GM12878 (cell line): ENCODE measurements at regions not wholly inside any gene's neighbourhood (a gene's known extent, or its start where the extent isn't known, plus 50 kb on each side); places are given as distances from the start of the nearest gene placed in this dataset.

ENCODE experiments used
- ATAC-seq: fragments of 200-7000 bp; cut with Tn5 transposase; 3 replicates; pipeline ENCODE4 v1.9.1; 2020; ENCODE audit warnings: mild to moderate bottlenecking, moderate library complexity
- BruUV-seq: library from RNA; stranded (reverse); fragments of 400-500 nt; replicated peaks from 2 replicates; lab custom pipeline; 2021; lab: Mats Ljungman, UMichigan
- CTCF ChIA-PET: fragments of 300-600 bp; sonication (Branson Sonifier 250); formaldehyde crosslinking; extraction: SDS; loops from one replicate; lab custom pipeline; 2021; ENCODE audit warnings: inconsistent platforms; lab: Yijun Ruan, JAX
- POLR2A ChIA-PET: fragments of 350-600 bp; formaldehyde crosslinking; extraction: SDS; loops from one replicate; lab custom pipeline; 2021; ENCODE audit warnings: inconsistent platforms; lab: Charles Lee
- RAD21 ChIA-PET: fragments of 300-600 bp; sonication (Branson Sonifier 250); formaldehyde crosslinking; loops from one replicate; lab custom pipeline; 2023; ENCODE audit warnings: antibody characterized with exemption; ENCODE audit not compliant: unreplicated experiment; lab: Charles Lee
- SMC1A ChIA-PET: fragments of 300-600 bp; sonication (Branson Sonifier 250); formaldehyde crosslinking; loops from one replicate; lab custom pipeline; 2023; ENCODE audit not compliant: unreplicated experiment, uncharacterized antibody; lab: Charles Lee
- DNase-seq: peaks from one replicate; pipeline ENCODE4 v3.0.0-alpha.2; 2011; ENCODE audit warnings: low read depth, low spot score
- FAIRE-seq: peaks from 3 replicates; lab custom pipeline; 2011; peaks lifted over from hg19 to GRCh38; lab: Jason Lieb, UNC
- H2AFZ ChIP-seq: 2 replicates; pipeline ENCODE4 v1.6.0; 2011; ENCODE audit warnings: low read depth, low read length, control low read depth; ENCODE audit not compliant: control insufficient read depth
- H3K27ac ChIP-seq: 2 replicates; pipeline ENCODE4 v1.5.1; 2011; ENCODE audit warnings: control low read depth; ENCODE audit not compliant: control insufficient read depth, insufficient read depth
- H3K27me3 ChIP-seq, 2 experiments: replicated peaks in 1 of 2; 2 replicates each; pipeline versions ENCODE4 v1.6.0 to v1.6.1; 2011; ENCODE audit warnings: low read length in 1 of 2; ENCODE audit not compliant: control insufficient read depth in 2 of 2, insufficient read depth in 2 of 2
- H3K36me3 ChIP-seq, 2 experiments: 2 replicates each; pipeline ENCODE4 v1.5.1; 2011; ENCODE audit warnings: low read length in 1 of 2; ENCODE audit not compliant: control insufficient read depth in 2 of 2, insufficient read depth in 2 of 2
- H3K4me1 ChIP-seq: 2 replicates; pipeline ENCODE4 v1.6.1; 2011; ENCODE audit warnings: mild to moderate bottlenecking, low read length, moderate library complexity, mixed read lengths; ENCODE audit not compliant: control insufficient read depth, insufficient read depth
- H3K4me2 ChIP-seq: 2 replicates; pipeline ENCODE4 v1.6.0; 2011; ENCODE audit warnings: control low read depth; ENCODE audit not compliant: control insufficient read depth, insufficient read depth
- H3K4me3 ChIP-seq: fragments of 200-600 bp; sonication (generic); 2 replicates; pipeline ENCODE4 v1.5.1; 2016
- H3K79me2 ChIP-seq: 2 replicates; pipeline ENCODE4 v1.6.0; 2011; ENCODE audit warnings: low read length; ENCODE audit not compliant: control insufficient read depth, insufficient read depth
- H3K9ac ChIP-seq: 2 replicates; pipeline ENCODE4 v1.8.0; 2011; ENCODE audit warnings: low read length, control low read depth, mixed read lengths; ENCODE audit not compliant: control insufficient read depth, insufficient read depth
- H3K9me3 ChIP-seq: replicated peaks from 3 replicates; pipeline ENCODE4 v1.5.1; 2011; ENCODE audit warnings: mild to moderate bottlenecking, low read length; ENCODE audit not compliant: control insufficient read depth, insufficient read depth
- H4K20me1 ChIP-seq: 2 replicates; pipeline ENCODE4 v1.6.0; 2011; ENCODE audit not compliant: control insufficient read depth, insufficient read depth
- EP300 ChIP-seq, 2 experiments: fragments of 150-350 bp in 1 of 2; IDR thresholded peaks; 2 replicates each; pipeline ENCODE4 v1.6.1; 2011 to 2012; ENCODE audit warnings: low read depth in 2 of 2, low read length in 2 of 2, borderline replicate concordance in 1 of 2, improper control_type of control experiment in 1 of 2, inconsistent platforms in 1 of 2; ENCODE audit not compliant: control insufficient read depth in 1 of 2
- PAX8 ChIP-seq: fragments of 450-650 bp; IDR thresholded peaks from 2 replicates; pipeline ENCODE4 v1.6.1; 2017; ENCODE audit warnings: mild to moderate bottlenecking, moderate library complexity
- SRF ChIP-seq, 2 experiments: IDR thresholded peaks; 2 replicates each; pipeline ENCODE4 v1.6.1; 2011; ENCODE audit warnings: low read depth in 2 of 2, low read length in 2 of 2, mild to moderate bottlenecking in 1 of 2, moderate library complexity in 1 of 2
- TAF1 ChIP-seq: IDR thresholded peaks from 2 replicates; pipeline ENCODE4 v1.6.1; 2011; ENCODE audit warnings: mild to moderate bottlenecking, low read depth, low read length, borderline replicate concordance
- TARDBP ChIP-seq: IDR thresholded peaks from 2 replicates; pipeline ENCODE4 v1.6.1; 2016; ENCODE audit warnings: borderline replicate concordance
- WGBS: methylation state at CpG from one replicate; pipeline ENCODE4 v1.1.6; 2016; ENCODE audit warnings: low lambda C conversion rate; ENCODE audit not compliant: insufficient replicate concordance, insufficient coverage; ENCODE audit errors: missing lambda C conversion rate; 5-methylcytosine and 5-hydroxymethylcytosine counted together
- in situ Hi-C: fragments of 300-500 bp; cut with MboI; formaldehyde crosslinking; loops from 9 replicates; pipeline ENCODE4 v1.14.3; 2018; ENCODE audit warnings: mixed read lengths
- intact Hi-C: fragments of 100-400 bp; cut with micrococcal nuclease; formaldehyde crosslinking; loops from one replicate; pipeline ENCODE4 v1.14.2; 2022; ENCODE audit not compliant: unreplicated experiment
- TF ChIP-seq, protein P1 (sequence below): IDR thresholded peaks from 2 replicates; pipeline ENCODE4 v1.6.1; 2012; ENCODE audit warnings: improper control_type of control experiment, low read depth, low read length; ENCODE audit not compliant: insufficient replicate concordance
- TF ChIP-seq, protein P2 (sequence below), 3 experiments: IDR thresholded peaks in 2 of 3; conservative IDR thresholded peaks in 1 of 3; 2 replicates each; pipeline ENCODE4 v1.5.1; 2011; ENCODE audit warnings: low read depth in 3 of 3, low read length in 3 of 3, mild to moderate bottlenecking in 3 of 3, control low read depth in 2 of 3, moderate library complexity in 2 of 3, inconsistent platforms in 1 of 3, mixed read lengths in 1 of 3; ENCODE audit not compliant: control insufficient read depth in 2 of 3, insufficient read depth in 1 of 3; ENCODE audit errors: extremely low read depth in 1 of 3

DNA sequence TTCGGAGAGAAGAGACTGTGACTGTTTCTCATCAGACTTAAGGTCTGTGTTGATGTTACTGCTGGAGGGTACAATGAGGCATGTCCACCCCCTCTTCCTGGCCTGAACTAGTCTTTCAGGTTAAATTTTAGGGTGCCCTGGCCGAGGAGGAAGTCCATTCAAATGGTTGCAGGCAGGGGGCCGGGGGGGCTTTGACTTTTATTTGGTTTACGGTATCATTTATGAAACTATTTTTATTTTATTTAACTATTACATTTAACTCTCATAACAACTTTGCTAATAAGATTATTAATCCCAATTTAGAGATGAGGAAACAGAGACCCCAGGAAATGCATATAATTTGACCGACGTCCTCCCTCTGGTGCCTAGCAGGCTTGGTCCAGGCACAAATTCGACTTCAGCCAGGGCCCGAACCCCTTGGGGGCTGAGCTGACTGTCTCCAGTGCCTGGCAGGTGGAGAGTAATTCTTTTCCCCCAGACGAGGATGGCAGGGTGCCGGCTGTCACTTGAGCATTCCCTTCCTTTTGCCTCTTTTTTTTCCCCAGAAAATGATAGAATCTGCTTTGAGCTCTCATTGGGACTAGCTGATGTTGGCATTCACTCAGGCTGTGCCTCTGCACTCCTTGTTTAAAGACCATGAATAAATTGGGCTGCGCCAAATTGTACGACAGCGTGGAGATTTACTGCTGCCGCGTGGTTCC is 255.3 kb upstream of the SALL3 start (continued):
- TF ChIP-seq, protein P1, sequence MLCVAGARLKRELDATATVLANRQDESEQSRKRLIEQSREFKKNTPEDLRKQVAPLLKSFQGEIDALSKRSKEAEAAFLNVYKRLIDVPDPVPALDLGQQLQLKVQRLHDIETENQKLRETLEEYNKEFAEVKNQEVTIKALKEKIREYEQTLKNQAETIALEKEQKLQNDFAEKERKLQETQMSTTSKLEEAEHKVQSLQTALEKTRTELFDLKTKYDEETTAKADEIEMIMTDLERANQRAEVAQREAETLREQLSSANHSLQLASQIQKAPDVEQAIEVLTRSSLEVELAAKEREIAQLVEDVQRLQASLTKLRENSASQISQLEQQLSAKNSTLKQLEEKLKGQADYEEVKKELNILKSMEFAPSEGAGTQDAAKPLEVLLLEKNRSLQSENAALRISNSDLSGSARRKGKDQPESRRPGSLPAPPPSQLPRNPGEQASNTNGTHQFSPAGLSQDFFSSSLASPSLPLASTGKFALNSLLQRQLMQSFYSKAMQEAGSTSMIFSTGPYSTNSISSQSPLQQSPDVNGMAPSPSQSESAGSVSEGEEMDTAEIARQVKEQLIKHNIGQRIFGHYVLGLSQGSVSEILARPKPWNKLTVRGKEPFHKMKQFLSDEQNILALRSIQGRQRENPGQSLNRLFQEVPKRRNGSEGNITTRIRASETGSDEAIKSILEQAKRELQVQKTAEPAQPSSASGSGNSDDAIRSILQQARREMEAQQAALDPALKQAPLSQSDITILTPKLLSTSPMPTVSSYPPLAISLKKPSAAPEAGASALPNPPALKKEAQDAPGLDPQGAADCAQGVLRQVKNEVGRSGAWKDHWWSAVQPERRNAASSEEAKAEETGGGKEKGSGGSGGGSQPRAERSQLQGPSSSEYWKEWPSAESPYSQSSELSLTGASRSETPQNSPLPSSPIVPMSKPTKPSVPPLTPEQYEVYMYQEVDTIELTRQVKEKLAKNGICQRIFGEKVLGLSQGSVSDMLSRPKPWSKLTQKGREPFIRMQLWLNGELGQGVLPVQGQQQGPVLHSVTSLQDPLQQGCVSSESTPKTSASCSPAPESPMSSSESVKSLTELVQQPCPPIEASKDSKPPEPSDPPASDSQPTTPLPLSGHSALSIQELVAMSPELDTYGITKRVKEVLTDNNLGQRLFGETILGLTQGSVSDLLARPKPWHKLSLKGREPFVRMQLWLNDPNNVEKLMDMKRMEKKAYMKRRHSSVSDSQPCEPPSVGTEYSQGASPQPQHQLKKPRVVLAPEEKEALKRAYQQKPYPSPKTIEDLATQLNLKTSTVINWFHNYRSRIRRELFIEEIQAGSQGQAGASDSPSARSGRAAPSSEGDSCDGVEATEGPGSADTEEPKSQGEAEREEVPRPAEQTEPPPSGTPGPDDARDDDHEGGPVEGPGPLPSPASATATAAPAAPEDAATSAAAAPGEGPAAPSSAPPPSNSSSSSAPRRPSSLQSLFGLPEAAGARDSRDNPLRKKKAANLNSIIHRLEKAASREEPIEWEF = no peak
- TF ChIP-seq TAF1 = no peak

DNA sequence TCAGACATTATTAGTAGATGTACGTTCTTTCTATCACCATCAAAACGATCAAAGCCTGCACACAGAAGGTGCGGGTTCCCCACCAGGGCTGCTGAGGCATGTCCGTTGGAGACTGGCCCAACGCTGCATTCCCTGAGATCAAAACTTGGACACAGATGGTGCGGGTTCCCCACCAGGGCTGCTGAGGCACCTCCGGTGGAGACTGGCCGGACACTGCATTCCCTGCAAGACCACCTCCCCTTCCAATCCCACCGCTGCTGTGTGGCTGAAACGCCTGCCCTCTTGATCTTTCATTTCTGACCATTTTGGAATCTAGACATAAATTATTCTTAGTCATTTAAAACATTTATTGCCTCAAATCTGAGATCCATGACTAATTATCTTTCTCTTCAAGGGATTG is 254.2 kb upstream of the SALL3 start:
- no peak overlapping the region for H3K9ac ChIP-seq
- FAIRE-seq (no peak), ATAC-seq (no peak), DNase-seq (no peak)
- no TSS peak for BruUV-seq
- CTCF ChIA-PET = no interaction called here
- no peaks in the 10 kb centered on the region for H3K9me3 ChIP-seq
- H3K4me1 ChIP-seq = no peaks in the 10 kb centered on the region
- POLR2A ChIA-PET = no interaction called here
- RAD21 ChIA-PET = no interaction called here
- no peak overlapping the region for H3K4me2 ChIP-seq
- H3K27me3 ChIP-seq = no peaks in the 10 kb centered on the region
- intact Hi-C loops (no loop called here), in situ Hi-C loops (no loop called here)
- no peak overlapping the region for H2AFZ ChIP-seq
- no peak overlapping the region for H3K27ac ChIP-seq
- TF ChIP-seq, protein P2, sequence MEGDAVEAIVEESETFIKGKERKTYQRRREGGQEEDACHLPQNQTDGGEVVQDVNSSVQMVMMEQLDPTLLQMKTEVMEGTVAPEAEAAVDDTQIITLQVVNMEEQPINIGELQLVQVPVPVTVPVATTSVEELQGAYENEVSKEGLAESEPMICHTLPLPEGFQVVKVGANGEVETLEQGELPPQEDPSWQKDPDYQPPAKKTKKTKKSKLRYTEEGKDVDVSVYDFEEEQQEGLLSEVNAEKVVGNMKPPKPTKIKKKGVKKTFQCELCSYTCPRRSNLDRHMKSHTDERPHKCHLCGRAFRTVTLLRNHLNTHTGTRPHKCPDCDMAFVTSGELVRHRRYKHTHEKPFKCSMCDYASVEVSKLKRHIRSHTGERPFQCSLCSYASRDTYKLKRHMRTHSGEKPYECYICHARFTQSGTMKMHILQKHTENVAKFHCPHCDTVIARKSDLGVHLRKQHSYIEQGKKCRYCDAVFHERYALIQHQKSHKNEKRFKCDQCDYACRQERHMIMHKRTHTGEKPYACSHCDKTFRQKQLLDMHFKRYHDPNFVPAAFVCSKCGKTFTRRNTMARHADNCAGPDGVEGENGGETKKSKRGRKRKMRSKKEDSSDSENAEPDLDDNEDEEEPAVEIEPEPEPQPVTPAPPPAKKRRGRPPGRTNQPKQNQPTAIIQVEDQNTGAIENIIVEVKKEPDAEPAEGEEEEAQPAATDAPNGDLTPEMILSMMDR (IDR thresholded peaks at IDR 0.05 in 2 of 3, conservative IDR thresholded peaks at IDR 0.05 in 1 of 3; ENCODE audit: control insufficient read depth in 2 of 3, extremely low read depth in 1 of 3, insufficient read depth in 1 of 3, low read depth in 3 of 3, low read length in 3 of 3) = no peak
- TF ChIP-seq TARDBP = no peak
- no peak for TF ChIP-seq EP300 (IDR thresholded peaks at IDR 0.05; ENCODE audit: borderline replicate concordance in 1 of 2, control insufficient read depth in 1 of 2, low read depth in 2 of 2, low read length in 2 of 2)
- TF ChIP-seq SRF (IDR thresholded peaks at IDR 0.05; ENCODE audit: low read depth in 2 of 2, low read length in 2 of 2) = no peak
- no peak for TF ChIP-seq PAX8
- H3K36me3 ChIP-seq = no peaks in the 10 kb centered on the region
- no peak overlapping the region for H3K4me3 ChIP-seq
- SMC1A ChIA-PET = no interaction called here
- H4K20me1 ChIP-seq = no peaks in the 10 kb centered on the region
- WGBS = 52% methylated on average over 10 of the region's 10 CpGs
- H3K79me2 ChIP-seq = no peaks in the 10 kb centered on the region
